Left ventricle myocardium inferior (tissue), 1 donor: ENCODE measurements at regions not wholly inside any gene's neighbourhood (a gene's known extent, or its start where the extent isn't known, plus 50 kb on each side); places are given as distances from the start of the nearest gene placed in this dataset.
A peak's percentile ranks its signal among the peaks of the same experiment; 100 is the strongest.

Source experiments
- DNase-seq: peaks from one replicate; pipeline ENCODE4 v3.0.0-alpha.2; 2020
- H3K27ac ChIP-seq: fragments of 200-600 bp; replicated peaks from 2 replicates; pipeline ENCODE4 v1.8.0; 2021
- H3K27me3 ChIP-seq: fragments of 200-600 bp; 2 replicates; pipeline ENCODE4 v1.8.0; 2021; ENCODE audit warnings: low read depth
- H3K36me3 ChIP-seq: fragments of 200-600 bp; 2 replicates; pipeline ENCODE4 v1.8.0; 2021
- H3K4me1 ChIP-seq: fragments of 200-600 bp; 2 replicates; pipeline ENCODE4 v1.8.0; 2021
- H3K4me3 ChIP-seq: fragments of 200-600 bp; 2 replicates; pipeline ENCODE4 v1.8.0; 2021; ENCODE audit warnings: mild to moderate bottlenecking, moderate library complexity
- H3K9me3 ChIP-seq: fragments of 200-600 bp; replicated peaks from 2 replicates; pipeline ENCODE4 v1.8.0; 2021
- intact Hi-C: fragments of 100-400 bp; cut with micrococcal nuclease; formaldehyde crosslinking; loops from one replicate; pipeline ENCODE4 v1.11.0; 2022
- TF ChIP-seq, protein P1 (sequence below): fragments of 200-600 bp; IDR thresholded peaks from 2 replicates; pipeline ENCODE4 v1.8.0; 2021; ENCODE audit warnings: antibody characterized with exemption, mild to moderate bottlenecking, borderline replicate concordance
- donor health status: DM: no; HTN: yes; CAD: no; lungs with severe emphysema.

DNA sequence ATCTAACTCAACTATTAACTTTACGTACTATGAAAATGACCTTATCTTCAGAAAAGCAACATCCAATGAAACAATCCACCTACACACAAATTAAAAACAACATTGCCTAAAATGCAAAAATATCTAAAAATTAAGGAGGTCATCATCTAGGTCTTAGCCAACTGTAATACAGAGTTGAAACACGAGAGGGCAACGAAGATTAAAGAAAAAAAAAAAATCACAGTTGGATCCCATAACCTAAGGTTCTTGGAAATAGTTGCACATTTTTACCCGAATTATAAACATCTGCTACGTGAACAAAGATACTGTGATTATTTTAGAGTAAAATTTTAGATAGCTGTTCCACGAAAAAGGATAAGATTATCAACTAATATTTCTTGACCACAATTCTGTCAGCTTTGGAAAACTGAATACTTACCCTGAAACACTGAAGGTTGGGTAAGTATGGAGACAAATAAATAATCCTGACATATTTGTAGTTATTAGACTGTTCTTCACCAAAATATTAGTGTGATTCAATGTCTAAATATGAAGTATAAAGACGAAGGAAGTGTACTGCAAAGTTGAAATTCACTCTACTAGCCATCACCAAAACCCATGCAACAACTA is 88.0 kb upstream of the AK4 start:
- Histone ChIP-seq H3K4me1 (peaks cover 97% of the 10 kb centered on the region), H3K36me3 (peaks cover 29% of the 10 kb centered on the region), H3K27ac (peak overlapping the region; percentile 24), H3K27me3 (no peaks in the 10 kb centered on the region), H3K4me3 (no peak overlapping the region), H3K9me3 (no peaks in the 10 kb centered on the region)
- no peak for DNase-seq
- intact Hi-C loops: loop anchor here (10.0 kb wide), 1 partner anchor 145 kb away; no protein-coding TSS in a partner anchor
- TF ChIP-seq, protein P1, sequence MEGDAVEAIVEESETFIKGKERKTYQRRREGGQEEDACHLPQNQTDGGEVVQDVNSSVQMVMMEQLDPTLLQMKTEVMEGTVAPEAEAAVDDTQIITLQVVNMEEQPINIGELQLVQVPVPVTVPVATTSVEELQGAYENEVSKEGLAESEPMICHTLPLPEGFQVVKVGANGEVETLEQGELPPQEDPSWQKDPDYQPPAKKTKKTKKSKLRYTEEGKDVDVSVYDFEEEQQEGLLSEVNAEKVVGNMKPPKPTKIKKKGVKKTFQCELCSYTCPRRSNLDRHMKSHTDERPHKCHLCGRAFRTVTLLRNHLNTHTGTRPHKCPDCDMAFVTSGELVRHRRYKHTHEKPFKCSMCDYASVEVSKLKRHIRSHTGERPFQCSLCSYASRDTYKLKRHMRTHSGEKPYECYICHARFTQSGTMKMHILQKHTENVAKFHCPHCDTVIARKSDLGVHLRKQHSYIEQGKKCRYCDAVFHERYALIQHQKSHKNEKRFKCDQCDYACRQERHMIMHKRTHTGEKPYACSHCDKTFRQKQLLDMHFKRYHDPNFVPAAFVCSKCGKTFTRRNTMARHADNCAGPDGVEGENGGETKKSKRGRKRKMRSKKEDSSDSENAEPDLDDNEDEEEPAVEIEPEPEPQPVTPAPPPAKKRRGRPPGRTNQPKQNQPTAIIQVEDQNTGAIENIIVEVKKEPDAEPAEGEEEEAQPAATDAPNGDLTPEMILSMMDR: peak; percentile 80

DNA sequence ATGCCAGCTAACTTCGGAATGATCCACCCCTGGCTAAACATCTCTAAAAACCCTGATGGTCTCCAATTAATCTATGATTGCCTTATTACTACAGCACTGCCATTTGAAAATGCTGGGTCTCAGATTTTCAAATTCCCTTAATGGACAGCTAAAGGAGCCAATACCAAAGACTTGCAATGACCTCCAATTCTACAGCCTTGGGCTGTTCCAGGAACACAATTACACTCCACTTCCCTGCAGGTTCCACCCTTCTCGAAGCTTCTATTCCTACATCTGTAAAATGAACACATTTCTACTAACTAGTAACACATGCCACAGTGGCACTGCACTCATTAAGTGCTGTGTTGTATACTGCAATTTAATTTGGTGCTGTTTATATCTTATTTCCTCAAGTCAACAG is 85.7 kb upstream of the AK4 start:
- Histone ChIP-seq H3K9me3 (no peaks in the 10 kb centered on the region), H3K27ac (peak overlapping the region; percentile 37), H3K4me3 (no peak overlapping the region), H3K4me1 (peaks cover 92% of the 10 kb centered on the region), H3K27me3 (no peaks in the 10 kb centered on the region), H3K36me3 (peaks cover 12% of the 10 kb centered on the region)
- no peak for DNase-seq
- intact Hi-C loops: loop anchor here (10.0 kb wide), 1 partner anchor 142 kb away; no protein-coding TSS in a partner anchor
- TF ChIP-seq, protein P1: no peak

DNA sequence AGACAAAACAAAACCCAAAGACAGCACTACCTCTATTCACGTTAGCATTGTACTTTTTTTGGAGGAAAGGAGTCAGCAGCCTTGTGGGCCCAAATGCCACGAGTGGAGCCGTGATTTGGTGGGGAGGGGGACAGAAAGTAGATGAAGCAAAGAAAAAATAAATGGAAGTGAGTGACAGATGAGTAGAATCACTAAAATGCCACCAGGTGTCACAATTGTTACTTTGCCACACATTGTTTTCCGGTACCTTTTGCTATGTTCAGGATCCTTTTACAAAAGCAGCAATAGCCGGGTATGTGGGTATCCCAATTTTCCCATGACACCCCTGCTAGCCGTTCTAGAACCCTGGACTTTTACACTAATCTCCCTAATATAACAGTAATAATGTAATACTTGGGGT is 85.0 kb upstream of the AK4 start:
- DNase-seq: no peak
- TF ChIP-seq, protein P1: peak; percentile 24
- Histone ChIP-seq H3K36me3 (peaks cover 5% of the 10 kb centered on the region), H3K27ac (peak overlapping the region; percentile 37), H3K4me3 (no peak overlapping the region), H3K27me3 (no peaks in the 10 kb centered on the region), H3K4me1 (peaks cover 88% of the 10 kb centered on the region), H3K9me3 (no peaks in the 10 kb centered on the region)
- intact Hi-C loops: loop anchor here (10.0 kb wide), 1 partner anchor 142 kb away; no protein-coding TSS in a partner anchor

DNA sequence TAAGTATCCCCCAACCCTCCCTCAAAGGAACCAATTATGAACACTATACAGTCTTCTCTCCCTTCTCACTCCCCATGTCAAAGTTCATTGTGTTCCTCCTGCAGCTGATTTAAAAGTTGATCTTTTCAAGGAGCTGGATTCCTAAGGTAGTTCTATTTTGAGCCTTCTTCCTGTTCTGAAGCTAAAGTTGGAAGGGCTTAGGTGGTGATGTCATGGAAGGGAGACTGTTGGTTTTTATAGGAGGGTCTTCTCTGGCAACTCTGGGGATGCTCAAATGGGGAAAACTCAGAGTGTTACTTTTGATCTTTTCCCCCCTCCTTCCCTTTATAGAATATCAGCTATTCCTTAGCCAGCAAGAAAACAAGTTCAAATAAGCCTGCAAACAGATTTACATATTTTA is 83.0 kb upstream of the AK4 start:
- intact Hi-C loops: loop anchor here (10.0 kb wide), 1 partner anchor 140 kb away; no protein-coding TSS in a partner anchor
- no peak for DNase-seq
- TF ChIP-seq, protein P1: no peak
- no peaks in the 10 kb centered on the region for H3K9me3 ChIP-seq
- H3K27me3 ChIP-seq: no peaks in the 10 kb centered on the region
- no peaks in the 10 kb centered on the region for H3K36me3 ChIP-seq
- peak overlapping the region; percentile 98 for H3K27ac ChIP-seq
- H3K4me1 ChIP-seq: peaks cover 76% of the 10 kb centered on the region
- H3K4me3 ChIP-seq: peak overlapping the region; percentile 82

DNA sequence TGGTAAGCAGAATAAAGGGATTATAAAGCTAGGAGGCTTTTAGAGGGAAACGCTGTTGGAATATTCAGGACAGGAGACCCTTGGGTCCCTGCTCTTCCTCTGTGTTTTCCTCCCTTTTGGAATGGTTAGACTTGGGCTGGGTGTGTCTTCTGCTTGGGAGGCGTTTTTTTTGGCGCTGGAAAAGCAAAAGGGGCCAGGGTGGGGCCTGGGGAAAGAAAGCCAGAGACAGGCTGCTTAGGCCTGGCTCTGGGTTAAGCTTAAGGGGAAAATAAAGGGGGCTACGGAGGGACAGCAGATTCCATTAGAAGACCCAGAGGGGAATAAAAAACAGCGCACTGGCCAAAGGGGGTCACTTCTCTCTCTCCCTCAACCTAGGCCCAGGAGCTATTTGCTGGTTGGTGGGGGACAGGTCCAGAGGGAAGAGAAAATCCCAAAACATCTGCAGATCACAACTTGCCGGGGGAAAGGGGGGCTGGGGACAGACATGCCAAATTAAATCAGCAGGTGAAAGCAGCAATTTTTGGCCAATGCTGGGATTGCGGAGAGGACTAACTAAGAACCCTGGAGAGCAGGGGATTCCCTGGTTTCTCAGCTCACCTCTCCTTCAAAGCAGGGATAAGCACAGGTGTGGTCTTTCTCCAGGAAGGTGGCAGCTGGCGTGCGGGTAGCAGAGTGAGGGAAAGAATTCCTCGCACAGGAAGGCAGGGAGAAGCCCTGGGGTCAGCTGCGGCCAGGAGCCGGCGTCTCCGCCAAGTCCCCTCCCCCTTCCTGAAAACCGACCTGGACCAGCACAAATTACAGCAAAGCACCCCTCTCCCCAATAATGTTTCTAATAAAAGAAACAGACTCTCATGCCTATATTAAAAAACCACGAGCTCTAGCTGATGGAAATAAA is 82.2 kb upstream of the AK4 start:
- H3K4me1 ChIP-seq: peaks cover 68% of the 10 kb centered on the region
- TF ChIP-seq, protein P1: no peak

More for the DNA sequence above, 82.2 kb upstream of the AK4 start:
- intact Hi-C loops: loop anchor here (10.0 kb wide), 1 partner anchor 139 kb away; no protein-coding TSS in a partner anchor
- Histone ChIP-seq H3K9me3 (no peaks in the 10 kb centered on the region), H3K36me3 (no peaks in the 10 kb centered on the region), H3K4me3 (peak overlapping the region; percentile 82), H3K27ac (peak overlapping the region; percentile 98), H3K27me3 (no peaks in the 10 kb centered on the region)
- DNase-seq: peak; percentile 44
